ENCODE measurements at regions not wholly inside any gene's neighbourhood (a gene's known extent, or its start where the extent isn't known, plus 50 kb on each side); places are given as distances from the start of the nearest gene placed in this dataset.
"Not testable (repeated sequence)": the region's sequence is repeated elsewhere in the genome, so short reads cannot be mapped to it uniquely, and the experiment has no call there.

GRCh38 chr17:21513012-21513570 is 136.9 kb downstream of the KCNJ12 start:
- Histone ChIP-seq H3K27ac (no peak overlapping the region), H3K9ac (ENCODE audit: low read depth in 2 of 2, low read length in 2 of 2) (no peak overlapping the region), H3K4me1 (no peaks in the 10 kb centered on the region), H3K27me3 (no peaks in the 10 kb centered on the region), H3K4me3 (peak overlapping the region; percentile 8), H3K36me3 (no peaks in the 10 kb centered on the region), H3K9me3 (no peaks in the 10 kb centered on the region)
- peak; percentile 80 for DNase-seq
- TF ChIP-seq CTCF (IDR thresholded peaks at IDR 0.05) = peak; percentile 74
- intact Hi-C loops (cut with DNase I) = loop anchor here (5.0 kb wide), 2 partner anchors 231 to 391 kb away; partner anchors contain the start of gene MAP2K3

GRCh38 chr17:21514567-21514966 is 138.4 kb downstream of the KCNJ12 start:
- intact Hi-C loops (cut with DNase I) = loop anchor here (5.0 kb wide), 2 partner anchors 232 to 392 kb away; partner anchors contain the start of gene MAP2K3
- not testable (repeated sequence) for H3K36me3 ChIP-seq; H3K9me3 ChIP-seq; H3K4me3 ChIP-seq; H3K27me3 ChIP-seq; H3K27ac ChIP-seq; DNase-seq; H3K4me1 ChIP-seq; H3K9ac ChIP-seq (ENCODE audit: low read depth in 2 of 2, low read length in 2 of 2)

GRCh38 chr17:21517538-21518293 is 141.6 kb downstream of the KCNJ12 start:
- H3K9ac ChIP-seq (ENCODE audit: low read depth in 2 of 2, low read length in 2 of 2) = no peak overlapping the region
- intact Hi-C loops (cut with DNase I) = no loop called here
- H3K36me3 ChIP-seq = no peaks in the 10 kb centered on the region
- no peaks in the 10 kb centered on the region for H3K4me1 ChIP-seq
- H3K4me3 ChIP-seq = no peak overlapping the region
- no peaks in the 10 kb centered on the region for H3K27me3 ChIP-seq
- H3K9me3 ChIP-seq = no peaks in the 10 kb centered on the region
- DNase-seq = no peak
- H3K27ac ChIP-seq = no peak overlapping the region
- no peak for TF ChIP-seq CTCF (IDR thresholded peaks at IDR 0.05)

GRCh38 chr17:21522755-21523336 is 146.7 kb downstream of the KCNJ12 start:
- no peak overlapping the region for H3K9ac ChIP-seq (ENCODE audit: low read depth in 2 of 2, low read length in 2 of 2)
- H3K27ac ChIP-seq = no peak overlapping the region
- no peaks in the 10 kb centered on the region for H3K9me3 ChIP-seq
- H3K4me3 ChIP-seq = no peak overlapping the region
- intact Hi-C loops (cut with DNase I) = no loop called here
- no peak for DNase-seq
- no peaks in the 10 kb centered on the region for H3K4me1 ChIP-seq
- TF ChIP-seq CTCF (IDR thresholded peaks at IDR 0.05) = no peak
- no peaks in the 10 kb centered on the region for H3K27me3 ChIP-seq
- no peaks in the 10 kb centered on the region for H3K36me3 ChIP-seq

- no peak for DNase-seq
- Histone ChIP-seq H3K27ac (no peak overlapping the region), H3K9ac (ENCODE audit: low read depth in 2 of 2, low read length in 2 of 2) (no peak overlapping the region), H3K4me3 (no peak overlapping the region), H3K36me3 (no peaks in the 10 kb centered on the region), H3K27me3 (no peaks in the 10 kb centered on the region), H3K4me1 (no peaks in the 10 kb centered on the region), H3K9me3 (no peaks in the 10 kb centered on the region)
- no peak for TF ChIP-seq CTCF (IDR thresholded peaks at IDR 0.05)
- intact Hi-C loops (cut with DNase I) = no loop called here
Observed at GRCh38 chr17:21523497-21524210, 147.5 kb downstream of the KCNJ12 start.

Data from colonic mucosa (tissue), 4 donors.